ENCODE measurements at regions not wholly inside any gene's neighbourhood (a gene's known extent, or its start where the extent isn't known, plus 50 kb on each side); places are given as distances from the start of the nearest gene placed in this dataset.

DNA sequence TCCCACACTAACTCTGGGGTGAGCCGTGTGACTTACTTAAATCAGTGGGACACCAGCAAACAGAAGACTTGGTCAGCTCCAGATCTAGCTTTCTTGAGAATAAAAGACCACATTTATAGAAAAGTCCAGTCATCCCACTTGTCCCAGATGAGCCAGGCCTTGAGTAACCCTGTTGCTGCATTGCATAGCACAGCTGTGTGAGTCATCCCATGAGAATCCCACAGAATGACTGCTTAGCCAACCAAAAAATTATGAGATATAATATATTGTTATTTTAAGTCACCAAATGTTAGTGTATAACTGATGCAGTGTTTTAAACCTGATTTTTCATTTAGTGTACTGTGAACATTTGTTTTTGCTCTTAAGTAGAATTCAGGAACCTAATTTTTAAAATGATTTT, 94.2 kb upstream of the FSHR start:
- TF ChIP-seq NFIC (IDR thresholded peaks at IDR 0.05): no peak
- TF ChIP-seq RAD21 (IDR thresholded peaks at IDR 0.05; ENCODE audit: low read depth): no peak
- TF ChIP-seq ZBTB7A (IDR thresholded peaks at IDR 0.05; ENCODE audit: low read depth): no peak
- TF ChIP-seq, protein P1, sequence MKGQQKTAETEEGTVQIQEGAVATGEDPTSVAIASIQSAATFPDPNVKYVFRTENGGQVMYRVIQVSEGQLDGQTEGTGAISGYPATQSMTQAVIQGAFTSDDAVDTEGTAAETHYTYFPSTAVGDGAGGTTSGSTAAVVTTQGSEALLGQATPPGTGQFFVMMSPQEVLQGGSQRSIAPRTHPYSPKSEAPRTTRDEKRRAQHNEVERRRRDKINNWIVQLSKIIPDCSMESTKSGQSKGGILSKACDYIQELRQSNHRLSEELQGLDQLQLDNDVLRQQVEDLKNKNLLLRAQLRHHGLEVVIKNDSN (IDR thresholded peaks at IDR 0.05): no peak
- no peak for TF ChIP-seq REST (IDR thresholded peaks at IDR 0.05; ENCODE audit: low read depth)

- TF ChIP-seq RAD21 (IDR thresholded peaks at IDR 0.05; ENCODE audit: low read depth): no peak
- no peak for TF ChIP-seq TCF12 (IDR thresholded peaks at IDR 0.05; ENCODE audit: low read depth)
- TF ChIP-seq TAF1 (IDR thresholded peaks at IDR 0.05; ENCODE audit: low read depth): no peak
- no peak for TF ChIP-seq CREB1 (IDR thresholded peaks at IDR 0.05; ENCODE audit: low read depth)
- TF ChIP-seq, protein P2, sequence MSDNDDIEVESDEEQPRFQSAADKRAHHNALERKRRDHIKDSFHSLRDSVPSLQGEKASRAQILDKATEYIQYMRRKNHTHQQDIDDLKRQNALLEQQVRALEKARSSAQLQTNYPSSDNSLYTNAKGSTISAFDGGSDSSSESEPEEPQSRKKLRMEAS (IDR thresholded peaks at IDR 0.05): no peak
- TF ChIP-seq REST (IDR thresholded peaks at IDR 0.05; ENCODE audit: low read depth): no peak
- no peak for TF ChIP-seq EGR1 (IDR thresholded peaks at IDR 0.05)
- no peak for TF ChIP-seq ZBTB7A (IDR thresholded peaks at IDR 0.05; ENCODE audit: low read depth)
- TF ChIP-seq NFIC (IDR thresholded peaks at IDR 0.05): no peak
- no peak for TF ChIP-seq FOXM1 (IDR thresholded peaks at IDR 0.05; ENCODE audit: borderline replicate concordance, low read depth)
- no peak for TF ChIP-seq EP300 (IDR thresholded peaks at IDR 0.05; ENCODE audit: borderline replicate concordance)
- TF ChIP-seq TEAD4 (IDR thresholded peaks at IDR 0.05): no peak
- no peak for TF ChIP-seq YY1 (IDR thresholded peaks at IDR 0.05; ENCODE audit: low read depth)
- TF ChIP-seq, protein P1 (IDR thresholded peaks at IDR 0.05): no peak
- no peak for TF ChIP-seq CEBPB (IDR thresholded peaks at IDR 0.05)
These were observed 87.7 kb upstream of the FSHR start for GRCh38 chr2:49241991-49242390.

DNA sequence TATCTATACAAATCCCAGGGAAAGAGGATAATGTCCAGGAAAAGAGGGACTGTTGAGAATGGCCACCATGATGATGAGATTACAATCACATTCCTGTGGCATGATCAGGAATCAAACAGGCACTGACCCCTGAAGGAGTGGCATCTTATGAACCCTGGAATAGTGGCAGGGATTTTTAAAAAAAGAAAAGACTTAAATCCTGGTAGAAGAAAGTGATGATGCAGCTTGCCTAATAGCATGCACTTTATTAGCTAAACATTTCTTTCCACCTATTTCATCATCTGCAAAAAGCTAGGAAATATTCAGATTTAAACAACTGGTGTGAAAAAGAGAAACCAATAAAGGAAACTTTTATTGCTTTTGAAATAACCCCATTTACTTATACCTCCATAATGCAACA, 87.2 kb upstream of the FSHR start:
- no peak for TF ChIP-seq ZBTB7A (IDR thresholded peaks at IDR 0.05; ENCODE audit: low read depth)
- no peak for TF ChIP-seq CEBPB (IDR thresholded peaks at IDR 0.05)
- TF ChIP-seq, protein P1 (IDR thresholded peaks at IDR 0.05): no peak
- TF ChIP-seq FOXM1 (IDR thresholded peaks at IDR 0.05; ENCODE audit: borderline replicate concordance, low read depth): no peak
- no peak for TF ChIP-seq TCF12 (IDR thresholded peaks at IDR 0.05; ENCODE audit: low read depth)
- no peak for TF ChIP-seq TEAD4 (IDR thresholded peaks at IDR 0.05)
- no peak for TF ChIP-seq YY1 (IDR thresholded peaks at IDR 0.05; ENCODE audit: low read depth)
- TF ChIP-seq, protein P2 (IDR thresholded peaks at IDR 0.05): no peak
- TF ChIP-seq EGR1 (IDR thresholded peaks at IDR 0.05): no peak
- TF ChIP-seq RAD21 (IDR thresholded peaks at IDR 0.05; ENCODE audit: low read depth): no peak

DNA sequence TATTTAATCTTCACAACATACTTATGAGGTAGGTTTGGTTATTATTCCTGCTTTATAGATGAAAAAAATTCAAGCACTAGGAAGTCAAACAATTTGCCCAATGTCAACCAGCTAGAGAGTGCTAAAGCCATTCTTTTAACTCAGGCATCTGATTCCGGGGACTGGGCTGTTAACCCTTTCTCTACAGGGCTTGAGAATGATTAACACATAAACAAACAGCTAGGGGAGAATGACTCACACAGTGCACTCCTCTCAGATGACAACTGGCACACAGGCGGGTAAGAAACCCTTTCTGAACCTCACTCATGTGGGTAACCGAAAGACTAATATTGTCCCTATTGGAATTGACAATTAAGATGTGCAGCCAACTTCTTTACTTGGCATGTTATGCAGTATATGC, 86.3 kb upstream of the FSHR start:
- TF ChIP-seq CREB1 (IDR thresholded peaks at IDR 0.05; ENCODE audit: low read depth): no peak

- TF ChIP-seq EP300 (IDR thresholded peaks at IDR 0.05; ENCODE audit: borderline replicate concordance) (no peak), CREB1 (IDR thresholded peaks at IDR 0.05; ENCODE audit: low read depth) (no peak), EGR1 (IDR thresholded peaks at IDR 0.05) (no peak), REST (IDR thresholded peaks at IDR 0.05; ENCODE audit: low read depth) (no peak), RAD21 (IDR thresholded peaks at IDR 0.05; ENCODE audit: low read depth) (no peak)
These were observed 84.3 kb upstream of the FSHR start for GRCh38 chr2:49238604-49238960.
